GM13976 (cell line): ENCODE measurements at regions not wholly inside any gene's neighbourhood (a gene's known extent, or its start where the extent isn't known, plus 50 kb on each side); places are given as distances from the start of the nearest gene placed in this dataset.

Source experiments
- DNase-seq: peaks from one replicate; pipeline ENCODE4 v3.0.0; 2012; ENCODE audit warnings: low spot score
- in situ Hi-C: fragments of 300-500 bp; cut with MboI; formaldehyde crosslinking; loops from one replicate; pipeline ENCODE4 v1.12.0; 2022; ENCODE audit warnings: low sequenced_read_pairs, mixed read lengths, inconsistent platforms; ENCODE audit not compliant: unreplicated experiment
- TF ChIP-seq, protein P1 (sequence below): IDR thresholded peaks from 2 replicates; pipeline ENCODE4 v1.5.1; 2012; ENCODE audit warnings: borderline replicate concordance, mild to moderate bottlenecking; ENCODE audit not compliant: insufficient read depth; ENCODE audit errors: extremely low read depth, missing control alignments, control extremely low read depth

DNA sequence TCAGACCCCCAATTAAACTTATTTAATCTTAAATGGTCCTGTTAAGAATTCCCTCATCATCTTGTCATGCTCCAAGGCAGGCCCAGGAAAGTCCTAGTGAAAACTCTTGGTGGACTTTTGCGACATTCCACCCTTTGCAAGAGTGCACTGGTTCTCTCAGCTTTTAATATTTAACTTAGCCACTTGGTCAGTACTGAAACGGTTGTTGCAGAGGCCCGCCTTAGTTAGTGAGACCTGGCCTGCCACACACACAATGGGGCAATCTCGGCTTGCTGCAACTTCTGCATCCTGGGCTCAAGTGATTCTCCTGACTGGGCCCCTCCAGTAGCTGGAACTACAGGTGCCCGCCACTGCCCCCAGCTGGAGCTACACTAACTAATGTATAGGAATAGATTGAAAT is 1366.0 kb downstream of the UQCRFS1 start:
- TF ChIP-seq, protein P1, sequence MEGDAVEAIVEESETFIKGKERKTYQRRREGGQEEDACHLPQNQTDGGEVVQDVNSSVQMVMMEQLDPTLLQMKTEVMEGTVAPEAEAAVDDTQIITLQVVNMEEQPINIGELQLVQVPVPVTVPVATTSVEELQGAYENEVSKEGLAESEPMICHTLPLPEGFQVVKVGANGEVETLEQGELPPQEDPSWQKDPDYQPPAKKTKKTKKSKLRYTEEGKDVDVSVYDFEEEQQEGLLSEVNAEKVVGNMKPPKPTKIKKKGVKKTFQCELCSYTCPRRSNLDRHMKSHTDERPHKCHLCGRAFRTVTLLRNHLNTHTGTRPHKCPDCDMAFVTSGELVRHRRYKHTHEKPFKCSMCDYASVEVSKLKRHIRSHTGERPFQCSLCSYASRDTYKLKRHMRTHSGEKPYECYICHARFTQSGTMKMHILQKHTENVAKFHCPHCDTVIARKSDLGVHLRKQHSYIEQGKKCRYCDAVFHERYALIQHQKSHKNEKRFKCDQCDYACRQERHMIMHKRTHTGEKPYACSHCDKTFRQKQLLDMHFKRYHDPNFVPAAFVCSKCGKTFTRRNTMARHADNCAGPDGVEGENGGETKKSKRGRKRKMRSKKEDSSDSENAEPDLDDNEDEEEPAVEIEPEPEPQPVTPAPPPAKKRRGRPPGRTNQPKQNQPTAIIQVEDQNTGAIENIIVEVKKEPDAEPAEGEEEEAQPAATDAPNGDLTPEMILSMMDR: no peak
- no peak for DNase-seq
- in situ Hi-C loops: no loop called here

DNA sequence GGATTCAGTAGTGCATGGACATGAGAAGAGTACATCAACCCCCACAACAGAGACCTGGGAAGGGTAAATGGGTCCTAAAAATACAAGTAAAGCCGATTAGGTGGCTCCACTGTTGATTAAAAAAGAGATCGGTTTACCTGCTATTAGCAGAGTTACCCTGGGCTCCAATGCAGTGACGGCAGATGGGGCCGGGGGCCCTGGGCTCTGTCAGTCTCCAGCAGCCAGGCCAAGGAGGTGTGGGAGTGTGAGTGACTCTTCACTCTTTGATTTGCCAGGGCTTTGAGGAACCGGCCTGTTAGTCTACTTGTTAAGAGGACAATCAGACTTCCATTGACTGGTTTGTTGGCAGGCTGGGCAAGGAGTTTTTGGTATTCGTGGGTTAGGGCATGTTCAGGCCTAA is 1368.7 kb downstream of the UQCRFS1 start:
- TF ChIP-seq, protein P1: no peak
- DNase-seq: no peak
- in situ Hi-C loops: no loop called here

DNA sequence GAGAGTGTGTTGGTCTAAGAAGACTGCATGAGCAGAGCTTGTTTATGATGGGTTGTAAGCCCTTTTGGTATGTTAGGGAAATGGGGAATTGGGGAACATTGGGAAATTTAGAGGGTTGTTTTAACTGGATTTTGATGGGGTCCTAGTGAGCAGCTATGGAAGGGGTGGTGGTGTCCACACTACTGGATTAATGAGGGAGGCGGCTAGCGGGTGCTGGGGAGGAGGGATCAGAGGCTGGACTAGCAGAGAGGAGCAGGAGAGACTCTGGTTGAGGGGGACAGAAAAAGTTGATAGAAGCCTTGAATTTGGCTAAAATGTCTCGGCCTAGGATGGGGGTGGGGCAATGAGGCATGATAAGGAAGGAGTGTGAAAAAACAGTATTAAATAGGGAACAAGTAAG is 1369.1 kb downstream of the UQCRFS1 start:
- TF ChIP-seq, protein P1: no peak
- no peak for DNase-seq
- in situ Hi-C loops: no loop called here

DNA sequence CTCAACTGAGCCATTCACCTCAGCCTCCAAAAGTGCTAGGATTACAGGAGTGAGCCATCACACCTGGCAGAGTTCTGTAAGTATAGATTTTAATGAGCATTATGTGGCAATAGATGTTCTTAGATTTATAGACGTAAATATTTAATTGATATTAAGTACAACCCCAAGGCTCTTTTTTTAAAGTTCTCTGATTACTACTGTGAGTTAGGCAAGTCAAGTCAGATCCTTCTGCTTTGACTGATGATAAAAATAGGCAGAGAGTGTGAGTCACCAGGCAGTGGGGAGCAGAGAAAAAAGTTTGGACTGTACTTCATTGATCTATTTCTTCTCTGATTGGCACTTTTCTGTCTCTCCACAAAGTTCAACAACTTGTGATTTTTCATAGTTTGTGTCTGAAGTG is 1379.9 kb downstream of the UQCRFS1 start:
- DNase-seq: no peak
- in situ Hi-C loops: no loop called here
- TF ChIP-seq, protein P1: no peak

DNA sequence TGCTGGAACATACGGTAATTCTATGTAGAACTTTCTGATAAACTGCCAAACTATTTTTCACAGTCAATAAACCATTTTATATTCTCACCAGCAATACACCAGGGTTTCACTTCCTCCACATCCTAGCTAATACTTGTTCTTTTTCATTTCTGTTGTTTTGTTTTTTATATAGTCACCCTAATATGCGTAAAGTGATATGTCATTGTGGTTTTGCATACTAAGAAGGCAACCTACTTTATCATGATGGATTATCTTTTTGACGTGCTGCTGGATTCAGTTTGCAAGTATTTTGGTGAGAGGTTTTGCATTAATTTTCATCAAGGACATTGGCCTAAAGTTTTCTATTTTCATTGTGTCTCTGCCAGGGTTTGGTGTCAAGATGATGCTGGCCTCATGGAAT is 1384.1 kb downstream of the UQCRFS1 start:
- TF ChIP-seq, protein P1: no peak
- in situ Hi-C loops: no loop called here
- DNase-seq: no peak

DNA sequence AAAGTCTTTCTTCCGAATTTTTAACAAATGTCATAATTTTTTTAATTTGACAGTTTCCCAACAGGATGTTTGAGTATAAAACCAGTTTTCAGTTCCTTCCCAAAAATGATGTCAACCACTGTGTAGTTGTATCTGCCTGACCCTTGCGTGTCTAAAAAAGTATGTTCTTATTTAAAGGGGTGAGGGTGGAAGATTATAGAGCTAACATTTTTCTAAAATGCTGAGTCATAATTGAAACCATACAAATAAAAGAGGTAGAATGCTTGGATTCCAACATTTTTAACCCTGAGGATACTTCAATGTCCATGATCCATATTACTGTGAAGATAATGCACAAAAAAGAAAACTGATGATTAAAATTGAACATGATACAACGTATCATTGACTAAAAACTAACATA is 1388.8 kb downstream of the UQCRFS1 start:
- TF ChIP-seq, protein P1: no peak
- no peak for DNase-seq
- in situ Hi-C loops: no loop called here

DNA sequence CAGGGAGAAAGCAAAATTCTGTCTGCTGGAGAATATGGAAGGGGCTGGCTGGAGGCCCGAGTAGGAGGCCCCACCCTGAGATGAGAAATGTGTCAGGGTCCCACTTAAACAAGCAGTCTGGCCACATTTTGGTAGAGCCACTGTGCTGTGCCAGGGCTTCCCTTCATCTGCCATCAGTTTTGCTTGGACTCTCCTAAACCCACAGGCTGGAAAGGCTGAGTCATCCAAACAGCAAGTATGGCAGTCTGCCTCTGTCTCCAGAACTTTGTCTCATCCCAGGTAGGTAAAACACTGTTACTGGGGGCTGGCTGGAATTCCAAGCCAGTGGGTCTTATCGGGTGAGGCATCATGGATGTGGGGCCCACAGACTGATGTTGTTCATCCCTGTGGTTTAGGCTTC is 1390.6 kb downstream of the UQCRFS1 start:
- no peak for DNase-seq
- TF ChIP-seq, protein P1: no peak
- in situ Hi-C loops: no loop called here
